GM18868 (cell line): ENCODE measurements at regions not wholly inside any gene's neighbourhood (a gene's known extent, or its start where the extent isn't known, plus 50 kb on each side); places are given as distances from the start of the nearest gene placed in this dataset.

Experiments
- ATAC-seq: cut with Tn5 transposase; IDR thresholded peaks from one replicate; pipeline ENCODE4 v1.9.1; 2021; ENCODE audit warnings: mild to moderate bottlenecking, moderate library complexity; ENCODE audit not compliant: unreplicated experiment

DNA sequence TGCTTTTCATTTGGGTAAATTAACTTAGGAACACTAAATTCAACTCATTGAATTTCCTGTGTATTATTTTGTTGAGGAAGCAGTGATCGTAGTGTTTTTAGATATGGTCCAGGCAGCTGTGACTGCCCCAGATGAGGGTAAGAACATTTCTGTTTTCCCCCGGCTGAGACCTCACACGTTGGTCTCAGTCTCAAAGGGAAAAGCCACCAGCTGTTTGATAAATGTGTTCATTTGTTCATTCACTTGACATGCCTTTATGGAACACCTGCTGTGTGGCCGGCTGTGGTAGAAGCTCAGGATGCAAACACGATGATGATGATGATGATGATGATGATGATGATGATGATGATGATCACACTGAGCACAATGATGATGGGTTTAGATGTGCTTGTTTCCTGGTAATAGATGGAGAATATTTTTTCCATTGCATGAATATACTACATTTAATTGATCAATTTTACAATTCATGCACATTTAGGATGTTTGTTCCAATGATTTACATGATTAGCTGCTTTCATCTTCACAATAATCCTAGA is 125.6 kb upstream of the ZNF32 start:
- ATAC-seq: no peak

DNA sequence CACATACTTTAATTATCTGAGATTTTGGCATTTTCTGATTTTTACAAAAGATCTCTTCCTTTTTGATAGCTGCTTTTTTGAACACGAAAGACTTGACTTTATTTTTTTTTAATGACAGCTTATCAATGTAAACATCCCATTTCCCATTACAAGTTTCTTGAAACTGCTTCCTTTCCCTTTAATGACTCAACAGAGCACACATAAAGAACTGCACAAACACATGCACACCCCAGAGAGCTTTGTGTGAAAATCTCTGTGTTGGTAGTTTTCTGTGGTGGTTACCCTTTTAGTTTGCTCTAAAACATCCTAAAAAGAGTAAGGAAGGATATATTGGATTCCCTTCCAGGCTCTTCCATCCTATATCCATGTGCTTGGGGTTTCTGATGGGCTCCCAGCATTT is 125.1 kb upstream of the ZNF32 start:
- ATAC-seq: no peak

GRCh38 chr10:43772171-43772570 is 123.5 kb upstream of the ZNF32 start:
- ATAC-seq: no peak

- no peak for ATAC-seq
Observed at GRCh38 chr10:43771675-43772074, 123.0 kb upstream of the ZNF32 start.

DNA sequence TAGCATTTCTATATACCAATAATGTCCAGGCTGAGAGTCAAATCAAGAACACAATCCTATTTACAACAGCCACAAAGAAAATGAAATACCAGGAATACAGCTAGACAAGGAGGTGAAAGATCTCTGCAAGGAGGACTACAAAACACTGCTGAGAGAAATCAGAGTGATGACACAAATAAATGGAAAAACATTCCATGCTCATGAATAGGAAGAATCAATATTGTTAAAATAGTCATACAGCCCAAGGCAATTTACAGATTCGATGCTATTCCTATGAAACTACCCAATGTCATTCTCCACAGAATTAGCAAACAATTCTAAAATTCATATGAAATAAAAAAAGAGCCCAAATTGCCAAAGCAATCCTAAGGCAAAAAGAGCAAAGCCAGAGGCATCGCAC is 116.8 kb upstream of the ZNF32 start:
- no peak for ATAC-seq

DNA sequence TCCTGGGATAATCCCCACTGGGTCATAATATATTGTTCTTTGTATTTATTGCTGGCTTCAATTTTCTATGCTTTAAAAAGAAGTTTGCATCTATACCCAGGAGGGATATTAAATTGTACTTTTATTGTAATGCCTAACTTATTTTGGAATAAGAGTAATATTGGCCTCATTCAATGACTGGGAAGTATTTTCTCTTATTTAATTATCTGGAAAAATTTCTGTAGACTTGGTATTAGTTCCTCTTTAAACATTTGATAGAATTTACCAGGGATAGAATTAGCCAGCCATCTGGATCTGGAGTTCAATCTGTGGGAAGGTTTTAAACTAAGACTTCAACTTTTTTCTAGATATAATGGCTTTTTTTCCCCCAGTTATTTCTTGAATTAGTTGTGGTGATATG is 115.2 kb upstream of the ZNF32 start:
- ATAC-seq: no peak

GRCh38 chr10:43760514-43760913 is 111.8 kb upstream of the ZNF32 start:
- ATAC-seq: no peak

DNA sequence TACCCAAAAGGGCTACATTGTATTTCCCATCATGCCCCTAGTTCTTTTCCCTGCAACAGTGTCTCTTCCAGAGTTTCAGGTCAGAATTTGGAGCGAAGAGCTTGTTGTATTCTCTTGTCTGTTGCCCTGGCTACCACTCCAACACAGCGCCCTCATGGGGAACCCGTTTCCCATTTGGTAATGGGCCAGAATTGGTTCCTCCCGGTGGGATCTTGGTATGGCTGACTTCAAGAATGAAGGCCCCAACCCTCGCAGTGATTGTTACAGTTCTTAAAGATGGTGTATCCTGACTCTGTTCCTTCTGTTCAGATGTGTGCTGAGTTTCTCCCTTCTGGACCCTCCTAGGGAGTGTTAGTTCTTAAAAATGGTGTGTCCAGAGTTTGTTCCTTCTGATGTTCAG is 110.5 kb upstream of the ZNF32 start:
- ATAC-seq: no peak

DNA sequence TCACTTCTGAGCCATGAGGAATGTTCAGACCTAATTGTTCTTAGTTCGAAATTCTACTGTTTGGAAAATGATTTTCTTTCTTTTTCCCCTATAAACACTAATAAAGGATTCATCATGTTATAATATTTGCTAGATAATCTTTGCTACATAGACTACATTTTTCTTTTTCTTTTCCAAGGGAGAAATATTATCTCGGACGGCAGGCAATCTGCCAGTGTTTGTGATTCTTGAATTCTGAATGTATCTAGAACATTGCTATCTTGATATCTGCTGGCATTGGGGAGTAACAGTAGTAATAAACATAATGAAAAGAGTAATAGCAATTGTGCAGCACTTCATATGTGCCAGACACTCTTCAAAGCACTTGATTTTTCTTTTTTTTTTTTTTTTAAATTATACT is 107.7 kb upstream of the ZNF32 start:
- ATAC-seq: no peak

DNA sequence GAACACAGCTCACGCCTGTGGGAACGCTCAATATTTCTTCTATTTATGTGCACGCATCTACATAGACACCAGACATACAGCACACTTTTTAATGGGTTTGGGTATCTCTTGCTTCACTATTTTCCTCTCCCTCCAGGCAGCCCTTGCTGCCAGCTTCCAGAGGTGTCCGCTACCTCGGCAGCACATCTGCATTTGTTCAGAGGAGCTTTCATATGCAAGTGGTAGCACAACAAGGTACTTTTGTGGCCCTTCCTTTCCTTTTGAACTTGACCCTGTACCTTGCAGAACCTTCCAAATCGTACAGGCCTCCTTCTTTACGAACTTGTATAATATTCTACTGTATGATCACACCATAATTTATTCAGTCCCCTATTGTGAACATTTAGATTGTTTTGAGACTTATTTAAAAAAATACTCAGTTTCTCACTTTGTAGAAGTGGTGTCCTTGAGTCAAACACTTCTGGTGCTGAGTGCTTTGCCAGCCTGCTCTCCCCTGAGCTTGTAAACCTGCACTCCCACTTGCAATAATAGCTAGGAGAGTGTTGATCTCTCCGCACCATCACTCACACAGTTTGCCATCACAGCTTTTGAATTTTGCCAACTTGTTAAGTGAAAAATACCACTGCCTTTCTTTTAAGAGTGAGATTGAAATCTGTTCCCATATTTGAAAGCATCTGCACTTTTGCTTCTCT is 106.0 kb upstream of the ZNF32 start:
- ATAC-seq: no peak

DNA sequence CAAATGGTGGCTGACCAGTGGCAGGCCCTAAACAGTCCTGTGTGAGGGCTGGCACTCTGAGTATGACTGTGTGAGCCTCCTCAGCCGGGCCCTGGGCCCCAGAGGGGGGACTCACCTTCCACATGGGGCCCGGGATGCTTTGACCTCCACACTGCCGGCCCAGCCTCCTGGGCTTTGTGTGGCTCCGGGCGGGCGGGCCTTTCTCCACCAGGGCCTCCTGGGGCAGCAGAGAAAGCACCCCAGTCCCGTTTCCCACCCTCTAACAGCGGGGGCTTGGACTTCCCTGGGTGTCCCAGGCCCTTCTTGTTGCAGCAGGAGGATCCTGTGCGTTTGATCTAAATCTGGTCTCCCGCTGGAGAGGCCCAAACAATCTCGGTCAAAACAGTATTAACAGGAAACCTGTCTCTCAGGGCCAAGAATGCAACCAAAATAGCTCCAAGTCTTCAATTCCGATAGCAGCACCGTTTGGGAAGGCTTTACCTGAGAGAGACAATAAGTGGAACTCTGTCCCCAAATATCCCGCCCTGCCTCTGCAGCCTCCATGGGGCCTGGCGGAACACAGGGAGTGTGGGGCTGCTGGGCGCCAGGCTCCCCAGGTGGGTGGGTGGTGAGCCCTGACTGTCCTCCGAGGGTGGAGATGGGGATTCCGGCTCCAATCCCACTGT is 104.8 kb upstream of the ZNF32 start:
- ATAC-seq: no peak

DNA sequence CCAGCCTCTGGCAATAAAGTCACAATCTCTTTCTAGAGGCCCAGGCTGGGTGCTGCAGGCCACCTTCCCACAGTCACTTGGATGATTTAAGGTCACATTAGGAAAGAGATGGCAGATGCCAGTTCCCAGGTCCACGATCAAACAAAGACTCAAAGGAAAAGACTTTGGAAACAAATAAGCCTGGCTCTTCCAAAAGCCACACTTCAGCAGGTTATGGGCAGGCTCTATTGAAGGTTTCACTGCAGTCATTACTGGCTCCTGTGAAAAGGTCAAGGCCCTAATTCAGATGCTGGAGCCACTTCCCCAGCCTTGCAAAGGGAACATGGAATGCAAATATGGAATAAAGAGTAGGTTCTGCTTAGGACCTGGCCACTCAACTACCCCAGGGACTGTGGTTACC is 104.0 kb upstream of the ZNF32 start:
- ATAC-seq: no peak

GRCh38 chr10:43751646-43752045 is 103.0 kb upstream of the ZNF32 start:
- no peak for ATAC-seq

- no peak for ATAC-seq
Observed at GRCh38 chr10:43749940-43750552, 101.4 kb upstream of the ZNF32 start.

DNA sequence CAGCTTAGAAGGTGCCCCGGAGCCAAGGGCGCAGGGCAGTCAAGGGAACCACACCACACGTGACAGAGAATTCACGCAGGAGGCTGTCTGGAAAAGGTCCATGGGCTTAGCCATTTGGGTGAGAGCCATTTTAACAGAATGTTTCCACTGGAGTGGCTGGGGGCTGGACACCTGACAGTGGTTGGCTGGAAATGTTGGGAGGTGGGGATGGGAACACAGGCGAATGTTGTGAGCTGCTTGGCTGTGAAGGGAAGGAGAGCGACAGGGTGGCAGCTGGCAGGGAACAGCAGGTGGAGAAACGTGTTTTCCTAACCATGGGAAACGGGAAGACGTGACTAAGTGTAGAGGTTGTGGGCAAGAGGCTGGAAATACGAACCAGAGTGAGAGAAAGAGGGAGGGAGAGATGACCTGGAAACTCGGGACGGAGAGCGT is 100.5 kb upstream of the ZNF32 start:
- no peak for ATAC-seq

- ATAC-seq: no peak
Observed at GRCh38 chr10:43748560-43748959, 99.9 kb upstream of the ZNF32 start.

GRCh38 chr10:43746906-43747305 is 98.2 kb upstream of the ZNF32 start:
- no peak for ATAC-seq

GRCh38 chr10:43739161-43739560 is 90.5 kb upstream of the ZNF32 start:
- ATAC-seq: no peak

DNA sequence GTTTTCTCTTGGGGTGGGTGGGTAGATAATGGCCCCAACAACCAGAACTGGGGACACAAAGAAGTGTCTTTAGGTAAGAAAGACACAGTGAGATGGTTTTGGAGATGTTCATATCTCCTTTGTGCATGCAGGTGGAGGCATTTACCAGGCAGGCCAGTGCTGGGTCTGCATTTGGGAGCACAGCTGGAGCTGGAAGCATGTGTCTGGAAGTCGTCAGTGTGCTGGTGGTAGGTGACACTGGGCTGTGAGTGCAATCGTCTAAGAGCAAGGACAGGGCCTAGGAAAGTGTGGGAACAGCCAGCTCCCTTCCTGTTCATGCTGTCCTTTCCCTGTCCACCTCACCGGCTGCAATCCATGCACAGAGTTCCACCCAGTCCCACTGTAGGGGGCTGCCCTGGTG is 88.3 kb upstream of the ZNF32 start:
- no peak for ATAC-seq

- ATAC-seq: no peak
Observed at GRCh38 chr10:43735907-43736306, 87.2 kb upstream of the ZNF32 start.

DNA sequence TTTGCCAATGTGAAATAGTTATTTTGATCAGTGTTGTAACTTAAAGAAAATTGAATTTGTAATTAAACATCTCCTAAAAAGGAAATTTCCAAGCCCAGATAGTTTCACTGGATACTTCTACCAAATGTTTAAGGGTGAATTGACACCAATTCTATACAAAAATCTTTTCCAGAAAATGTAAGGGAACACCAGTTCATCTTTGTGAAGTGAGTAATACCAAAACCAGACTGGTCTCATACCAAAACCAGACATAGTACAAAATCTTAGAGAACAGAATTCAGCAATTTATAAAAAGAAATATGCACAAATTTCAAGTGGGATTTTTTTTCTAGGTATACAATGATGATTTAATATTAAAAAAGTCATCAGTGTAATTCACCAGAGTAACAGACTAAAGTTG is 86.0 kb upstream of the ZNF32 start:
- no peak for ATAC-seq

DNA sequence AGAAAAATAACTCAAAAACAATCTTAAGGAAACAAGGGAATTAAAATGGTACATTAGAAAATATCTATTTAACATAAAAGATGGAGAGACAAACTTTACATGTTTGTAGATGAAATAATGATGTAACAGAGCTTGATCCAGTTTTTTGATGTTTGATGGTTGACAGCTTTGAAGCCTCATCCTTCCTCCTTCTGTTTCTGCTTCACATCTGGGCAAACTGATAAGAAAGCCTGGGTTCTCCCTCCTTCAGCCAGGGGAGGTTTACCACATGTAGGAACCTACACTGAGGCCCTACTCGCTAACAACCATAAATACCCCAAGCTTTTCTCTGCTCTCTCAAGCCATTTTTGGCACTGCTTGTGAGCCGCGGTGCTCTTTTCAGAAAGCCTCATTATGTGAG is 82.8 kb upstream of the ZNF32 start:
- ATAC-seq: no peak
